Epidermal melanocyte (primary cell): ENCODE measurements at regions not wholly inside any gene's neighbourhood (a gene's known extent, or its start where the extent isn't known, plus 50 kb on each side); places are given as distances from the start of the nearest gene placed in this dataset.

Source experiments
- DNase-seq: peaks from one replicate; pipeline ENCODE4 v3.0.0; 2011; ENCODE audit warnings: low spot score; ENCODE audit not compliant: insufficient read length

DNA sequence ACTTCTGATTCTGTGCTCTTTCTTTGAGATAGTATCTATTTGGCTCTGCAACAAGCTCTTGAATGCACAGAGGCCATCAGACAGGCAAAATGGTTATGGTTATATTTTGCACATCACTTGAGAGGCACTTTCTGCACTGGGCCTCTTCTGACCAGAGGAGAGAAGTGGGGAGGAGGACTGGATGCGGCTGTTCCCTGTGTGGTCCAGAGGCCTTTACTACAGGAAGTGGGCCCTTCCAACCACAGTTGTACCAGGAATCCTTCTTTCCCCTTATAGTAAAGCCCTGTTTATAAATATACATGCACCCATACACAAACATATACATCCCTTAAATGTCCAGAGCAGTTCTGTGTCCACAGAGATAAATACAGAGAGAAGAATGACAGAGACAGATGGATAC is 182.7 kb upstream of the HHIP start:
- DNase-seq = no peak

DNA sequence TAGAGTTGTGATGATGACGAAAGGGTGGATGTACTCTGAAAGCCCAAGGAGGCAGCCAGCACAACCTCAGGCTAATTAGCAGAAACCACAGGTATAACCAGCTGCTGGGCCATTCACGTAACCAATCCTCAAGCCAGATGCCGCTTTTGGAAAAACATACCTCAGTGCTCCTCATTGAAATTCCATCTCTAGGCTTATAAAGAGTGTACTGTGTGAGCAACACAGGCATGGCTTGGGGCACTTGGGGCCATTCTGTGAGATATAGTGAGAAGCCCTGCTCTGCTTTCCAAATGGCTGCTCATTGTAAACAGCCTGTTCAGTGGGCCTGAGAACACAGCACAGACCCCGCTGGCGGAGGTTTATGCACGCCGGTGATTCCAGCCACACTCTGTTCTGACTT is 182.1 kb upstream of the HHIP start:
- no peak for DNase-seq

- DNase-seq = no peak
These were observed 180.4 kb upstream of the HHIP start for GRCh38 chr4:144465546-144465945.

DNA sequence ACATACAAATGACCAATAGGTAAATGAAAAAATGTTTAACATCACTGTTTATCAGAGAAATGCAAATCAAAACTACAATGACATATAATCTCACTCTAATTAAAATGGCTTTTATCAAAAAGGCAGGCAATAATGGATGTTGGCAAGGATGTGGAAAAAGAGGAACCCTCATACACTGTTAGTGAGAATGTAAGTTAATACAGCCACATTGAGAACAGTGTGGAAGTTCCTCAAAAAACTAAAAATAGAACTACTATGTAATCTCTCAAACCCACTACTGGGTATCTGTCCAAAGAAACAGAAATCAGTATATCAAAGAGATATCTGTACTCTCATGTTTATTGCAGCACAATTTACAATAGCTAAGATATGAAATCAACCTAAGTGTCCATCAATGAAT is 165.9 kb upstream of the HHIP start:
- no peak for DNase-seq

DNA sequence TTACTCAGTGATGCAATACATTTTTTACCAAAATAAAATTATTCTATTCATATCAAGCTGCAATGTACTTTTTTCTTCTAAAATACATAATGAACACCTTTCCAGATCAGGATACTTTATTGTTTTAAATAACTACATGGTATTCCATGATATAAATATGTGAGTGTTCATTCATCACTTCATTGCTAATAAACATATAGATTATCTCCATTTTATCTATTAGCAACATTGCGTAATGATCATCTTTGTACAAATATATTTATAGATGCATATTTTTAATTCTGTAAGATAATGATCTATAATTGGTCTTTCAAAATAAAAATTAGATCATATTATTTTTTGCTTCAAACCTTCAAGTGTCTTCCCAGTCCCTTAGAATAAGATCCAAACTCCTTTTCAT is 156.1 kb upstream of the HHIP start:
- DNase-seq = no peak

DNA sequence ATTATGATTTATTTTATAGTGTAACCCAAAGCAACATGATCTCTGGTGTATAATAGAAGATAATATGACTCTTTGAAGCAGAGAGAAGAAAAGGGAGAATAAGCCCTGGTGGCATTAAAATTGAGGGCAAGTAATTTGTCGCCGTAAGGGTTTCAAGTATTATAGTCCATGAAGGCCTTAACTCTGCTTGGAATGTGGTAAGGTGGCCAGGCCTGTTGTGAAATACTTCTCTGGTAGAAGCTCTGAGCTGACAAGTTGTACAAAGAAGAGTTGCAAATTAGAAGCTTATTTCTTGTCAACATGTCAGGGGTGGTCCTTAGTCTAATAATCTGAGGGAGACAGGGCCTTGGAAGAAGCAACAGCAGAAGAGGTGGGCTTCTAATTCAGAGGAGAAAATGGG is 151.7 kb upstream of the HHIP start:
- no peak for DNase-seq

DNA sequence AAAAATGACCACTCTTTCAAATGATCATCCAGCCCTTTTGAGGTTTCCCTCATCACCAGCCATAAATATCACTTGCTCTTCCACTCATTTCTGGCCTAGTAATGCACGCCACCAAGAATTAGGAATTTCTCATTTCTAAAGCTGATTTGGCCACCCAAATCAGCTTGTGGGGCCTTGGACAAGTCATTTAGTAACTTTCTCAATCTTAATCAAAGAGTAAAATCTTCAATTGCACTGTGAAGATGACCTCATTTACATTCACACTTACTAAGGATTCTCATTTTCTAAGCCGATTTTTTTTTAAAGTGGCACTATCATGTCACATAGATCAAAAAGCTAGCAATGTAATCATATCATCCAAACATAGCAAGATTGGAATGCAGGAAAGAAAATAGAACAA is 150.0 kb upstream of the HHIP start:
- no peak for DNase-seq

GRCh38 chr4:144499777-144500176 is 146.2 kb upstream of the HHIP start:
- no peak for DNase-seq

GRCh38 chr4:144501231-144501780 is 144.7 kb upstream of the HHIP start:
- DNase-seq = no peak

DNA sequence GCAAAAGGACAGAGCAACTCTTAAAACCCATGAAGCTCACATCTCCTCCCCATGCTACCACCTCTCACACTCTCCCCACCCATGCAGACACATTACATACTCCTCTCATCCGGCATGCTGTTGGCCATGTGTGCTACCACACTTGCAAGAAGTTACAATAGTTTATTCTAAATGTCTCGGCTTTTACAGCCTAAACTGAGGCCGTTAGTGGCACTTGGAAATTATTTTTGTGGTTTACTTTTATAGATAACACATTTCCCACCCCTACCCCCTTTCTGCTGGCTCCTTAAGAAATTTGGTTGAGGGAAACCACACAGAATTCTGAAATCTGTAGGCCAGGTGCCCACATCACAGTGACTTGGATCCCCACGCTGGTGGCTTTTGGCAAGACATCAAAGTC is 141.1 kb upstream of the HHIP start:
- DNase-seq = no peak

GRCh38 chr4:144507311-144508101 is 138.4 kb upstream of the HHIP start:
- no peak for DNase-seq

DNA sequence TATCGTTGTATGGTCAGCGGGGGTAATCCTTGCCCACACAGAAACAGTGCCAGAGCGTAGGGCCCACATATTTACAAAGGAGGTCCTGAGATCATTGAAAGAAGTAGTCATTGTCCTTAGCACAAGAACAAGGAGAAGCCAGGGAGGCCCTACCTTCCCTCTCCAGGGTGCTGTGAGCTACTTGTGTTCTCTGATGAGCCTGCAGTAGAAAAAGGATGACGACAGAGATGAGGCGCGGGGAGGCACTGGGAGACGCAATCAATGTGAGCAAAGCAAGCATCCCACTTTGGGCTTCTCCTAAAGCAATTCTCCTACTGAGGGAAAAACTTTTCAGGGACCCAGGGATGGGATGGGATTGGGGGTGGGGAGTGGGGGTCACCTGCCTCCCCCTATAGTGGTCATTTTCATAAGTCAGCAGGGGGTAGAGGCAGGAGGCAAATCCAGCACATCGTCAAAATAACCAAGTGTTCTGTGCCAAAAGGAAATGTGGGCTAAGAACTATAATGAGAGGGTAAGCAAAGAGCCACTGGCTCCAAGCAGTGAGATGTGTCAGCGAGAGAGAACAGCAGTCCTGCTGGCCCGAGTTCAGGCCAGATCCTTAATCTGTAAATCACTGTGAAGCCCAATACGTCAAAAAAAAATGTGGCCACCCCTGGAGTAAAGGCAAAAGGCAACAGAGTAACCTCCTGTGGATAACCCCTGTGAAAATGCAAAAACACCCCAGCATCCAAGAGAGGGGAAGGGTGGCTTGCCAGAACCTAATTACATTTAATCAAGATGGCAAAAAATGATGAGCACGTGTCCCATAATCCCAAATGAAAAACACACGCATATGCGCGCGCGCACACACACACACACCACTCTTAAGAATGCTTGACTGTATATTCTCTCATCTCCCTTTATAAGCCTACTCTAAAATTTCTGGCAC is 136.6 kb upstream of the HHIP start:
- no peak for DNase-seq

DNA sequence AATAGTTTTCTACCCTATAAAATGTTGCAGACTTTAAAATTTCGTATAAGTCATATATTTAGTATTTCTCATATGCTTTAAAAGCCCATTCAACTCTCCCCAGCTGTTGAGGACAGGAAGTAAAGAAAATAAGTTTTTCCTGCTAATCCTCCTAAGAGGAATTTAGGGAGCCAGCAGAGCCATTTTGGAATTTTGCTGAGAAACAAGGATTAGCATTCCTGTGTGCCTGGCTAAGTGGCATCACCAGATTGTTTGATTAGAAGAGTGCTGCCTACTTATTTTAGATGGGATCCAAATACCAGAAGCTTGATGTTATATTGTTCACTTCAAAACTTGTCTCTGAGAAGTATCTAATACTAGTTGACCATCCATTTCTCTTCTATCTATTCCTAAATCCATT is 131.2 kb upstream of the HHIP start:
- DNase-seq = no peak

GRCh38 chr4:144518181-144518895 is 127.6 kb upstream of the HHIP start:
- DNase-seq = no peak

- no peak for DNase-seq
These were observed 114.1 kb upstream of the HHIP start for GRCh38 chr4:144531841-144532240.

DNA sequence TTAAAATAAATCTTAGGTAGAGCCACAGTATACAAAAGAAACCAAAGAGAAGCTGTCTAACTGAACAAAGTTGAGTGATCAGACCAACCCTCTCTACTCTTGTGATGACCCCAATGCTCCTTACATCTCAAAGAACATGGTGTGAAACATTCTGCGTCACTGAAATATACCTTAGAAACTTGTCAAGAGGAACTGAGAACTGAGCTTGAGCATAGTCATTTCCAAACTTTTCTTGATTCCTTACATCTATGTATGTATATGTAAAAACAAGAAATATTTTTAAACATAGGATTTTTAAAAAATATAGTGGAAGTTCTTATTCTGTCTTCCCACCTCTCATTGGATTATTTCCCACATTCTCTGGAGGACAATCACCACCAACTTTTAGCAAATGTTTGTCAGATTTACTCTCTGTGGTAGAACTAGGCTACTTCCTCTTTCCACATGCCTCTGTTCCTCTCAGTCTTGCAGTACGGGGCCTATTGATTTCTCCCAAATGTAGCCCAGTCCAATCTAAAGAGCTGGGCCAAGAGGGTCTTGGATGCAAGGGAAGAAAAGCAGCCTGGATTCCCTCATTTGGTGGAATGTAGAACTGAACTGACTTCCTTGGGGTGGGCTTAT is 98.2 kb upstream of the HHIP start:
- no peak for DNase-seq

GRCh38 chr4:144556636-144557035 is 89.3 kb upstream of the HHIP start:
- DNase-seq = no peak

DNA sequence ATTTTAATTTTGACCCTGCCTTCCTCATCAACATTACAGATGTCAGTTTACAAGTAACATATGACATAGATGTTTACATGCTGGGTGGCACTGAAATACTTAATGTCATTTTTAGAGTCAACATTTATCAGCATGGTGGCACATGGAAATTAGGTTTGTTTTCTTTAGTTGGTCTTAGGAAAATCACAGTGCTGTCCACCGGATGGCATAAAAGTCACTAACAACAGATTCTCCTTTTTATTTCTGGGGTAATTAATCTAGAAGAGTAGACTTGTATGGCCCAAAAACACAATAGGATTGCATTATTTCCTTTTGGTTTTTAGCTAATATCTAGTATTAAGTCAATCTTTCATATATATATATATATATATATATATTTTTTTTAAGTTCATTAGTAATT is 88.6 kb upstream of the HHIP start:
- no peak for DNase-seq

- no peak for DNase-seq
These were observed 83.8 kb upstream of the HHIP start for GRCh38 chr4:144562019-144562705.

DNA sequence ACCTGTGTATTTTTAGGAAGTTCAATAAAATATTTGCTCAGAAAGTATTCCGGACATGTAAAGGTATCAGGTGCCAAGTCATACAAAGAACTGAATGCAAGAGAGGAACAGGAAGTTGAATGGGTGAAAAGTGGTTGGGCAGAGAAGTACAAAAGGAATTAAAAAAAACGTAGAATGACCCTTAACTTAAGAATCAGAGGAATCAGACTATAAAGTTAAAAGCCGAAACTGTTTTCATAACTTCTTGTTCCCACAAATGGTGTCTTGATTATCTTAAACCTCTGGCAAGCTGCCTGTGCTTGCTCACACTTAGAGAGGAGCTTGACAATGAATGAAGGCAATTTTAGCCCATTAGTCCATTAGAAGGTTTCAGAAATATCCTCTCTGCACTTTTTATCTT is 81.6 kb upstream of the HHIP start:
- no peak for DNase-seq
